ENCODE measurements at regions not wholly inside any gene's neighbourhood (a gene's known extent, or its start where the extent isn't known, plus 50 kb on each side); places are given as distances from the start of the nearest gene placed in this dataset. TPM values are rescaled to one million over a fixed set of nuclear protein-coding genes. Genes with fewer than 3 reads are reported as not detected.

- no peak for TF ChIP-seq POLR2A (IDR thresholded peaks at IDR 0.05)
- no peak for TF ChIP-seq CTCF (IDR thresholded peaks at IDR 0.05)
- intact Hi-C loops (cut with DNase I; ENCODE audit: low total_unique reads) = no loop called here
- no peaks in the 10 kb centered on the region for H3K36me3 ChIP-seq
- no peak overlapping the region for H3K4me3 ChIP-seq
- H3K9me3 ChIP-seq = no peaks in the 10 kb centered on the region
- H3K27ac ChIP-seq = no peak overlapping the region
- DNase-seq = no peak
- H3K4me1 ChIP-seq = no peaks in the 10 kb centered on the region
- H3K27me3 ChIP-seq = no peaks in the 10 kb centered on the region
These were observed 56.3 kb upstream of the ZNF521 start for GRCh38 chr18:25408293-25408692.

Small RNA genes lying in the stretch of these regions (small RNA-seq; reads per million reads assigned to genes)
- gene AC027229.1 = not detected
- not detected for gene RN7SL97P

Measured in uterus (tissue), 3 donors.